Suprapubic skin (tissue), 4 donors: ENCODE measurements at regions not wholly inside any gene's neighbourhood (a gene's known extent, or its start where the extent isn't known, plus 50 kb on each side); places are given as distances from the start of the nearest gene placed in this dataset.

Experiments
- DNase-seq, 2 donors: peaks; one replicate each; pipeline ENCODE4 v3.0.0-alpha.2; 2019; ENCODE audit warnings: low spot score in 2 of 2
- H3K27ac ChIP-seq: fragments of 200-600 bp; sonication (generic); one replicate; pipeline ENCODE4 v1.5.1; 2019
- H3K27me3 ChIP-seq: fragments of 200-600 bp; sonication (generic); one replicate; pipeline ENCODE4 v1.5.1; 2019
- H3K36me3 ChIP-seq: fragments of 200-600 bp; sonication (generic); one replicate; pipeline ENCODE4 v1.5.1; 2019
- H3K4me1 ChIP-seq: fragments of 200-600 bp; sonication (generic); one replicate; pipeline ENCODE4 v1.5.1; 2019
- H3K4me3 ChIP-seq: fragments of 200-600 bp; sonication (generic); one replicate; pipeline ENCODE4 v1.5.1; 2019; ENCODE audit warnings: mild to moderate bottlenecking
- H3K9me3 ChIP-seq: fragments of 200-600 bp; sonication (generic); one replicate; pipeline ENCODE4 v1.5.1; 2019
- EP300 ChIP-seq: sonication (generic); formaldehyde crosslinking; IDR thresholded peaks from one replicate; pipeline ENCODE4 v1.6.1; 2017; ENCODE audit warnings: antibody characterized with exemption
- POLR2A ChIP-seq, 2 donors: fragments of 450-650 bp; IDR thresholded peaks; one replicate each; pipeline ENCODE4 v1.6.1; 2017; ENCODE audit warnings: antibody characterized with exemption in 2 of 2, mild to moderate bottlenecking in 2 of 2, moderate library complexity in 2 of 2
- POLR2AphosphoS5 ChIP-seq, 3 donors: sonication (generic); formaldehyde crosslinking; IDR thresholded peaks; one replicate each; pipeline ENCODE4 v1.6.1; 2017; ENCODE audit warnings: antibody characterized with exemption in 3 of 3
- WGBS: methylation state at CpG from one replicate; pipeline ENCODE4 v1.1.5; 2018; 5-methylcytosine and 5-hydroxymethylcytosine counted together
- TF ChIP-seq, protein P1 (sequence below), 2 donors: fragments of 200-600 bp in 1 of 2; fragments of 450-650 bp in 1 of 2; sonication (generic) in 1 of 2; IDR thresholded peaks; one replicate each; pipeline ENCODE4 v1.5.1; 2016 to 2019; ENCODE audit warnings: antibody characterized with exemption in 2 of 2, mild to moderate bottlenecking in 1 of 2, moderate library complexity in 1 of 2

DNA sequence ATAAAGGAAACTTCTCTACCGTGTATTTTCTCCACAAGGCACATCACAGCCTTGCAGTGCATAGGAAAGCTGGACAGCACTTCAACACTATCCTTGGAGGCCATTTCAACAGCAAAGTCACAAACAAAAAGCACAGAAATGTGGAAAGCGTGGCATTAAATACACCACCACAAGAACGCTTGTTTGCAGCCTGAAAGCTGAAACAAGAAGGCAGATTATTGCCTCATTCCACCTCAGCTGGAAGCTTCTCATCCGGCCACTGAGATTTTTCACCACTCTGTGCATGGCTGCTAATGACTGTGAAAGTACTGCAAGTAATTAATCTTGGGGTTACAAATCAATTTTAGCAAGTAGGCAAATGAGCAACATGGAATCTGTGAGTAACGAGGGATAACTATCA lies 50.9 kb upstream of the GALNT2 start:
- TF ChIP-seq EP300 (no peak), POLR2AphosphoS5 (IDR thresholded peaks at IDR 0.05) (no peak), POLR2A (IDR thresholded peaks at IDR 0.05) (no peak)
- TF ChIP-seq, protein P1, sequence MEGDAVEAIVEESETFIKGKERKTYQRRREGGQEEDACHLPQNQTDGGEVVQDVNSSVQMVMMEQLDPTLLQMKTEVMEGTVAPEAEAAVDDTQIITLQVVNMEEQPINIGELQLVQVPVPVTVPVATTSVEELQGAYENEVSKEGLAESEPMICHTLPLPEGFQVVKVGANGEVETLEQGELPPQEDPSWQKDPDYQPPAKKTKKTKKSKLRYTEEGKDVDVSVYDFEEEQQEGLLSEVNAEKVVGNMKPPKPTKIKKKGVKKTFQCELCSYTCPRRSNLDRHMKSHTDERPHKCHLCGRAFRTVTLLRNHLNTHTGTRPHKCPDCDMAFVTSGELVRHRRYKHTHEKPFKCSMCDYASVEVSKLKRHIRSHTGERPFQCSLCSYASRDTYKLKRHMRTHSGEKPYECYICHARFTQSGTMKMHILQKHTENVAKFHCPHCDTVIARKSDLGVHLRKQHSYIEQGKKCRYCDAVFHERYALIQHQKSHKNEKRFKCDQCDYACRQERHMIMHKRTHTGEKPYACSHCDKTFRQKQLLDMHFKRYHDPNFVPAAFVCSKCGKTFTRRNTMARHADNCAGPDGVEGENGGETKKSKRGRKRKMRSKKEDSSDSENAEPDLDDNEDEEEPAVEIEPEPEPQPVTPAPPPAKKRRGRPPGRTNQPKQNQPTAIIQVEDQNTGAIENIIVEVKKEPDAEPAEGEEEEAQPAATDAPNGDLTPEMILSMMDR (IDR thresholded peaks at IDR 0.05) = no peak
- WGBS = 83% methylated on average over 5 of the region's 5 CpGs
- H3K27ac ChIP-seq = no peak overlapping the region
- no peaks in the 10 kb centered on the region for H3K36me3 ChIP-seq
- DNase-seq = no peak
- no peaks in the 10 kb centered on the region for H3K9me3 ChIP-seq
- no peaks in the 10 kb centered on the region for H3K4me1 ChIP-seq
- no peaks in the 10 kb centered on the region for H3K27me3 ChIP-seq
- H3K4me3 ChIP-seq = no peak overlapping the region
